Naive B cell (primary cell): ENCODE measurements at regions not wholly inside any gene's neighbourhood (a gene's known extent, or its start where the extent isn't known, plus 50 kb on each side); places are given as distances from the start of the nearest gene placed in this dataset.
"Not testable (repeated sequence)": the region's sequence is repeated elsewhere in the genome, so short reads cannot be mapped to it uniquely, and the experiment has no call there.

ENCODE experiments used
- ATAC-seq, 2 donors: fragments of 150-1000 bp; cut with Tn5 transposase; 2 replicates each; pipeline ENCODE4 v1.10.0; 2021; ENCODE audit warnings: low read depth in 2 of 2, mild to moderate bottlenecking in 2 of 2, moderate library complexity in 2 of 2
- DNase-seq: peaks from one replicate; pipeline ENCODE4 v3.0.0; 2022
- H3K27ac Mint-ChIP-seq, 6 donors: one replicate each; pipeline ENCODE4 v1.8.0; 2020 to 2022; ENCODE audit warnings: mild to moderate bottlenecking in 6 of 6, mixed read lengths in 6 of 6, moderate library complexity in 5 of 6, inconsistent platforms in 2 of 6
- H3K27me3 Mint-ChIP-seq, 3 donors: one replicate each; pipeline ENCODE4 v1.8.0; 2021 to 2022; ENCODE audit warnings: mixed read lengths in 3 of 3, mild to moderate bottlenecking in 1 of 3
- H3K36me3 Mint-ChIP-seq, 2 donors: one replicate each; pipeline ENCODE4 v1.8.0; 2020 to 2022; ENCODE audit warnings: mixed read lengths in 2 of 2, inconsistent platforms in 1 of 2, mild to moderate bottlenecking in 1 of 2
- H3K4me1 Mint-ChIP-seq, 3 donors: one replicate each; pipeline ENCODE4 v1.8.0; 2020 to 2022; ENCODE audit warnings: mixed read lengths in 3 of 3, inconsistent platforms in 1 of 3, mild to moderate bottlenecking in 1 of 3, moderate library complexity in 1 of 3
- H3K4me3 Mint-ChIP-seq, 8 donors: one replicate each; pipeline ENCODE4 v1.8.0; 2020 to 2022; ENCODE audit warnings: mild to moderate bottlenecking in 8 of 8, mixed read lengths in 8 of 8, moderate library complexity in 8 of 8, inconsistent platforms in 2 of 8
- H3K9me3 Mint-ChIP-seq, 7 donors: one replicate each; pipeline ENCODE4 v1.8.0; 2020 to 2022; ENCODE audit warnings: mixed read lengths in 7 of 7, mild to moderate bottlenecking in 5 of 7, inconsistent platforms in 2 of 7, moderate library complexity in 1 of 7

- not testable (repeated sequence) for H3K9me3 Mint-ChIP-seq, H3K36me3 Mint-ChIP-seq, H3K27me3 Mint-ChIP-seq, ATAC-seq, H3K4me1 Mint-ChIP-seq, DNase-seq, H3K4me3 Mint-ChIP-seq, H3K27ac Mint-ChIP-seq
Observed at GRCh38 chr3:59170166-59170565, 120.3 kb upstream of the CFAP20DC start.

- Mint-ChIP-seq H3K4me1 (no peaks in the 10 kb centered on the region), H3K27ac (no peak overlapping the region), H3K27me3 (no peaks in the 10 kb centered on the region), H3K9me3 (peaks cover 0 to 5% (median 0%) of the 10 kb centered on the region in 7 donors), H3K4me3 (no peak overlapping the region), H3K36me3 (no peaks in the 10 kb centered on the region)
- ATAC-seq (no peak), DNase-seq (no peak)
Observed at GRCh38 chr3:59167756-59168155, 117.9 kb upstream of the CFAP20DC start.

GRCh38 chr3:59163953-59164352, 114.1 kb upstream of the CFAP20DC start:
- H3K4me3 Mint-ChIP-seq, result no peak overlapping the region
- H3K27me3 Mint-ChIP-seq, result no peaks in the 10 kb centered on the region
- no peaks in the 10 kb centered on the region for H3K4me1 Mint-ChIP-seq
- H3K36me3 Mint-ChIP-seq, result no peaks in the 10 kb centered on the region
- DNase-seq (no peak), ATAC-seq (no peak)
- no peaks in the 10 kb centered on the region for H3K9me3 Mint-ChIP-seq
- H3K27ac Mint-ChIP-seq, result no peak overlapping the region

- no peak overlapping the region for H3K27ac Mint-ChIP-seq
- H3K4me1 Mint-ChIP-seq, result no peaks in the 10 kb centered on the region
- H3K27me3 Mint-ChIP-seq, result no peaks in the 10 kb centered on the region
- no peak overlapping the region for H3K4me3 Mint-ChIP-seq
- ATAC-seq (no peak), DNase-seq (no peak)
- no peaks in the 10 kb centered on the region for H3K9me3 Mint-ChIP-seq
- H3K36me3 Mint-ChIP-seq, result no peaks in the 10 kb centered on the region
Observed at GRCh38 chr3:59161048-59161447, 111.2 kb upstream of the CFAP20DC start.

GRCh38 chr3:59160133-59160746, 110.4 kb upstream of the CFAP20DC start:
- no peak overlapping the region for H3K4me3 Mint-ChIP-seq
- no peaks in the 10 kb centered on the region for H3K4me1 Mint-ChIP-seq
- no peak for ATAC-seq
- DNase-seq, result no peak
- H3K36me3 Mint-ChIP-seq, result no peaks in the 10 kb centered on the region
- H3K27ac Mint-ChIP-seq, result no peak overlapping the region
- H3K27me3 Mint-ChIP-seq, result no peaks in the 10 kb centered on the region
- no peaks in the 10 kb centered on the region for H3K9me3 Mint-ChIP-seq

GRCh38 chr3:59153648-59154047, 103.8 kb upstream of the CFAP20DC start:
- Mint-ChIP-seq H3K4me3 (no peak overlapping the region), H3K27me3 (peaks cover 9 to 18% (median 14%) of the 10 kb centered on the region in 3 donors), H3K9me3 (peaks cover 7 to 23% (median 13%) of the 10 kb centered on the region in 7 donors), H3K4me1 (no peaks in the 10 kb centered on the region), H3K27ac (no peak overlapping the region), H3K36me3 (peaks cover 0 to 17% of the 10 kb centered on the region in 2 donors)
- ATAC-seq (no peak), DNase-seq (no peak)

GRCh38 chr3:59152943-59153342, 103.1 kb upstream of the CFAP20DC start:
- H3K4me3 Mint-ChIP-seq, result no peak overlapping the region
- H3K4me1 Mint-ChIP-seq, result no peaks in the 10 kb centered on the region
- no peak for ATAC-seq
- no peak for DNase-seq
- peaks cover 0 to 19% of the 10 kb centered on the region in 2 donors for H3K36me3 Mint-ChIP-seq
- H3K9me3 Mint-ChIP-seq, result peaks cover 7 to 30% (median 16%) of the 10 kb centered on the region in 7 donors
- H3K27ac Mint-ChIP-seq, result no peak overlapping the region
- peaks cover 9 to 18% (median 14%) of the 10 kb centered on the region in 3 donors for H3K27me3 Mint-ChIP-seq

GRCh38 chr3:59150039-59150438, 100.2 kb upstream of the CFAP20DC start:
- Mint-ChIP-seq H3K27me3 (peaks cover 9 to 18% (median 14%) of the 10 kb centered on the region in 3 donors), H3K4me1 (no peaks in the 10 kb centered on the region), H3K27ac (no peak overlapping the region), H3K4me3 (no peak overlapping the region), H3K36me3 (peaks cover 0 to 25% of the 10 kb centered on the region in 2 donors), H3K9me3 (peaks cover 16 to 44% (median 25%) of the 10 kb centered on the region in 7 donors)
- no peak for DNase-seq
- no peak for ATAC-seq

- peaks cover 0 to 25% of the 10 kb centered on the region in 2 donors for H3K36me3 Mint-ChIP-seq
- no peak overlapping the region for H3K27ac Mint-ChIP-seq
- no peak overlapping the region for H3K4me3 Mint-ChIP-seq
- DNase-seq (no peak), ATAC-seq (no peak)
- peaks cover 16 to 44% (median 25%) of the 10 kb centered on the region in 7 donors for H3K9me3 Mint-ChIP-seq
- peaks cover 9 to 18% (median 14%) of the 10 kb centered on the region in 3 donors for H3K27me3 Mint-ChIP-seq
- no peaks in the 10 kb centered on the region for H3K4me1 Mint-ChIP-seq
Observed at GRCh38 chr3:59149166-59149565, 99.3 kb upstream of the CFAP20DC start.

GRCh38 chr3:59143447-59143846, 93.6 kb upstream of the CFAP20DC start:
- DNase-seq, result no peak

GRCh38 chr3:59142556-59142955, 92.7 kb upstream of the CFAP20DC start:
- H3K4me3 Mint-ChIP-seq, result no peak overlapping the region
- no peak overlapping the region for H3K27ac Mint-ChIP-seq
- peaks cover 0 to 3% of the 10 kb centered on the region in 2 donors for H3K36me3 Mint-ChIP-seq
- no peaks in the 10 kb centered on the region for H3K4me1 Mint-ChIP-seq
- ATAC-seq (no peak), DNase-seq (no peak)
- H3K27me3 Mint-ChIP-seq, result no peaks in the 10 kb centered on the region
- H3K9me3 Mint-ChIP-seq, result peaks cover 0 to 10% (median 6%) of the 10 kb centered on the region in 7 donors

More at GRCh38 chr3:59143447-59143846, 93.6 kb upstream of the CFAP20DC start:
- peaks cover 0 to 19% (median 12%) of the 10 kb centered on the region in 7 donors for H3K9me3 Mint-ChIP-seq
- ATAC-seq, result no peak
- no peak overlapping the region for H3K27ac Mint-ChIP-seq
- H3K27me3 Mint-ChIP-seq, result no peaks in the 10 kb centered on the region
- no peaks in the 10 kb centered on the region for H3K4me1 Mint-ChIP-seq
- no peak overlapping the region for H3K4me3 Mint-ChIP-seq
- H3K36me3 Mint-ChIP-seq, result peaks cover 0 to 9% of the 10 kb centered on the region in 2 donors

GRCh38 chr3:59138966-59139365, 89.1 kb upstream of the CFAP20DC start:
- DNase-seq (no peak), ATAC-seq (no peak)
- no peaks in the 10 kb centered on the region for H3K36me3 Mint-ChIP-seq
- H3K9me3 Mint-ChIP-seq, result no peaks in the 10 kb centered on the region
- no peak overlapping the region for H3K27ac Mint-ChIP-seq
- no peaks in the 10 kb centered on the region for H3K4me1 Mint-ChIP-seq
- H3K27me3 Mint-ChIP-seq, result no peaks in the 10 kb centered on the region
- H3K4me3 Mint-ChIP-seq, result no peak overlapping the region

- ATAC-seq (no peak), DNase-seq (no peak)
- H3K27ac Mint-ChIP-seq, result no peak overlapping the region
- no peaks in the 10 kb centered on the region for H3K27me3 Mint-ChIP-seq
- no peaks in the 10 kb centered on the region for H3K36me3 Mint-ChIP-seq
- H3K9me3 Mint-ChIP-seq, result no peaks in the 10 kb centered on the region
- H3K4me3 Mint-ChIP-seq, result no peak overlapping the region
- H3K4me1 Mint-ChIP-seq, result no peaks in the 10 kb centered on the region
Observed at GRCh38 chr3:59137415-59137814, 87.6 kb upstream of the CFAP20DC start.

- no peaks in the 10 kb centered on the region for H3K36me3 Mint-ChIP-seq
- no peaks in the 10 kb centered on the region for H3K9me3 Mint-ChIP-seq
- DNase-seq, result no peak
- H3K4me1 Mint-ChIP-seq, result no peaks in the 10 kb centered on the region
- H3K27ac Mint-ChIP-seq, result no peak overlapping the region
- no peak for ATAC-seq
- no peak overlapping the region for H3K4me3 Mint-ChIP-seq
- no peaks in the 10 kb centered on the region for H3K27me3 Mint-ChIP-seq
Observed at GRCh38 chr3:59136081-59136480, 86.3 kb upstream of the CFAP20DC start.

- no peaks in the 10 kb centered on the region for H3K27me3 Mint-ChIP-seq
Observed at GRCh38 chr3:59135096-59135495, 85.3 kb upstream of the CFAP20DC start.

More at GRCh38 chr3:59135096-59135495, 85.3 kb upstream of the CFAP20DC start:
- H3K4me1 Mint-ChIP-seq, result no peaks in the 10 kb centered on the region
- no peaks in the 10 kb centered on the region for H3K9me3 Mint-ChIP-seq
- DNase-seq, result no peak
- no peak overlapping the region for H3K4me3 Mint-ChIP-seq
- ATAC-seq, result no peak
- no peak overlapping the region for H3K27ac Mint-ChIP-seq
- no peaks in the 10 kb centered on the region for H3K36me3 Mint-ChIP-seq
